ENCODE measurements at regions not wholly inside any gene's neighbourhood (a gene's known extent, or its start where the extent isn't known, plus 50 kb on each side); places are given as distances from the start of the nearest gene placed in this dataset.

- Histone ChIP-seq H2AK9ac (replicated peaks; ENCODE audit: low read depth, low read length, poor library complexity) (no peak overlapping the region), H3K9me1 (ENCODE audit: insufficient read depth, low read length) (no peaks in the 10 kb centered on the region), H4K5ac (ENCODE audit: low read depth, low read length) (no peak overlapping the region), H3K79me1 (ENCODE audit: low read depth in 1 of 2, low read length in 2 of 2) (no peaks in the 10 kb centered on the region), H3K36me3 (ENCODE audit: control insufficient read depth, insufficient read depth, low read length) (no peaks in the 10 kb centered on the region), H3K23ac (ENCODE audit: low read depth, low read length) (no peak overlapping the region), H3K27ac (ENCODE audit: insufficient read depth, low read length) (no peak overlapping the region), H4K20me1 (ENCODE audit: insufficient read depth, low read length) (no peaks in the 10 kb centered on the region), H3K18ac (ENCODE audit: low read depth, low read length) (no peak overlapping the region), H2AK5ac (ENCODE audit: low read depth, low read length) (no peak overlapping the region), H3K9ac (ENCODE audit: low read depth, low read length) (no peak overlapping the region), H3K27me3 (ENCODE audit: control insufficient read depth, insufficient read depth, low read length) (no peaks in the 10 kb centered on the region), H3K9me3 (ENCODE audit: control insufficient read depth, insufficient read depth, low read length) (peaks cover 12% of the 10 kb centered on the region; the same call in 1 of the 2 replicates), H2AFZ (replicated peaks; ENCODE audit: low read length, poor library complexity) (no peak overlapping the region), H2BK5ac (ENCODE audit: low read depth, low read length, poor library complexity, severe bottlenecking) (no peak overlapping the region), H4K8ac (ENCODE audit: low read depth in 2 of 2, low read length in 2 of 2) (no peak overlapping the region), H2BK15ac (ENCODE audit: low read depth, low read length) (no peak overlapping the region), H2BK20ac (ENCODE audit: low read depth, low read length) (no peak overlapping the region), H3K4ac (ENCODE audit: low read depth, low read length) (no peak overlapping the region), H3K14ac (replicated peaks; ENCODE audit: low read depth, low read length) (no peak overlapping the region), H4K91ac (ENCODE audit: insufficient read depth, low read depth, low read length) (no peak overlapping the region), H3K4me3 (ENCODE audit: insufficient read depth, low read depth, low read length) (no peak overlapping the region), H3K4me1 (ENCODE audit: control insufficient read depth, insufficient read depth, low read length) (no peaks in the 10 kb centered on the region), H2BK120ac (ENCODE audit: low read depth, low read length) (no peak overlapping the region), H3K56ac (ENCODE audit: extremely low read depth, insufficient read depth, low read length) (no peak overlapping the region), H3K4me2 (ENCODE audit: low read depth, low read length) (no peak overlapping the region)
- ATAC-seq (ENCODE audit: low read depth) (no peak), DNase-seq (no peak)
- BruUV-seq (replicated peaks): no TSS peak
- CTCF ChIA-PET: no interaction called here
- dilution Hi-C loops (cut with HindIII; ENCODE audit: low sequenced_read_pairs, unreplicated experiment) (no loop called here), intact Hi-C loops (cut with micrococcal nuclease) (no loop called here), in situ Hi-C loops (cut with MboI; ENCODE audit: low sequenced_read_pairs) (no loop called here)
- TF ChIP-seq MAFK (IDR thresholded peaks at IDR 0.05; ENCODE audit: low read depth, low read length): no peak
- no peak for TF ChIP-seq RCOR1 (IDR thresholded peaks at IDR 0.05; ENCODE audit: insufficient replicate concordance, low read length)
- TF ChIP-seq USF2 (IDR thresholded peaks at IDR 0.05; ENCODE audit: low read depth, low read length): no peak
- POLR2A ChIA-PET (ENCODE audit: unreplicated experiment): no interaction called here
Observed at GRCh38 chr5:18546591-18546990, 912.3 kb downstream of the TAF11L14 start.

Data from IMR-90 (cell line).